Astrocyte of the spinal cord (primary cell): ENCODE measurements at regions not wholly inside any gene's neighbourhood (a gene's known extent, or its start where the extent isn't known, plus 50 kb on each side); places are given as distances from the start of the nearest gene placed in this dataset.

Experiments used
- DNase-seq: peaks from one replicate; pipeline ENCODE4 v3.0.0; 2011; ENCODE audit warnings: low read depth, low spot score
- H3K4me3 ChIP-seq: 2 replicates; pipeline ENCODE4 v1.5.1; 2011; ENCODE audit warnings: low read depth, mild to moderate bottlenecking, low read length, moderate library complexity
- CTCF ChIP-seq: IDR thresholded peaks from 2 replicates; pipeline ENCODE4 v1.5.1; 2012; ENCODE audit warnings: low read depth, mild to moderate bottlenecking, low read length, inconsistent platforms
- in situ Hi-C: cut with HindIII; loops from 2 replicates; pipeline ENCODE4 v1.10.0; 2017; ENCODE audit warnings: low sequenced_read_pairs

GRCh38 chr13:111038887-111039286, 76.2 kb upstream of the ARHGEF7 start:
- TF ChIP-seq CTCF = no peak
- DNase-seq = no peak
- in situ Hi-C loops = no loop called here
- H3K4me3 ChIP-seq = no peak overlapping the region

GRCh38 chr13:111037927-111038326, 77.2 kb upstream of the ARHGEF7 start:
- H3K4me3 ChIP-seq = no peak overlapping the region
- no peak for TF ChIP-seq CTCF
- in situ Hi-C loops = no loop called here
- no peak for DNase-seq

GRCh38 chr13:111036665-111037064, 78.4 kb upstream of the ARHGEF7 start:
- no peak for TF ChIP-seq CTCF
- DNase-seq = no peak
- in situ Hi-C loops = no loop called here
- H3K4me3 ChIP-seq = no peak overlapping the region

- in situ Hi-C loops = no loop called here
- H3K4me3 ChIP-seq = no peak overlapping the region
- TF ChIP-seq CTCF = no peak
- no peak for DNase-seq
Measured at GRCh38 chr13:111035861-111036260, 79.2 kb upstream of the ARHGEF7 start.

- DNase-seq = no peak
- in situ Hi-C loops = no loop called here
- no peak for TF ChIP-seq CTCF
- H3K4me3 ChIP-seq = no peak overlapping the region
Measured at GRCh38 chr13:111034811-111035210, 80.3 kb upstream of the ARHGEF7 start.

GRCh38 chr13:111033172-111034130, 81.7 kb upstream of the ARHGEF7 start:
- DNase-seq = no peak
- TF ChIP-seq CTCF = no peak
- in situ Hi-C loops = no loop called here

More at GRCh38 chr13:111033172-111034130, 81.7 kb upstream of the ARHGEF7 start:
- H3K4me3 ChIP-seq = no peak overlapping the region
